DND-41 (cell line): ENCODE measurements at regions not wholly inside any gene's neighbourhood (a gene's known extent, or its start where the extent isn't known, plus 50 kb on each side); places are given as distances from the start of the nearest gene placed in this dataset.

Experiments
- EZH2 ChIP-seq: IDR thresholded peaks from 3 replicates; pipeline ENCODE4 v1.6.1; 2012; ENCODE audit warnings: borderline replicate concordance, low read depth, mild to moderate bottlenecking, moderate library complexity, low read length, inconsistent platforms; ENCODE audit not compliant: severe bottlenecking
- TF ChIP-seq, protein P1 (sequence below): IDR thresholded peaks from 2 replicates; pipeline ENCODE4 v1.5.1; 2012; ENCODE audit warnings: borderline replicate concordance, low read length, moderate library complexity, mild to moderate bottlenecking; ENCODE audit not compliant: poor library complexity, severe bottlenecking; ENCODE audit errors: extremely low read depth

DNA sequence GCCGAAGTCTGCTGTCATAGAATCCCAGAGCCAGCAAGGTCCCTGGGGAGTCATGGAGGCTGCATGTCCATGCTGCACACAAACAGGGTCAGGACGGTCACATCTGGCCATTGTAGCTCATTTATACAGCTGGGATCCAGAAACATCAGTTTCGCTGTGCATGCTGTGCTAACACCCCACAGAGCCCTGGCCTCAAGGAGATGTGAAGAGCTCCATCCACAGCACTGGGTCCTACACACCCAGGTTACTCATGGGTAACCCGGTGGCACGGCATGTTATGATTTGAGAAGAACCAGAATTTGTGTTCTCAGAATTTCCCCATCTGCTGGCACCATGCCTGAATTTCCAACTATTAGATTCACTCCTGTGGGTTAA is 146.3 kb upstream of the ARHGAP20 start:
- no peak for TF ChIP-seq EZH2
- TF ChIP-seq, protein P1, sequence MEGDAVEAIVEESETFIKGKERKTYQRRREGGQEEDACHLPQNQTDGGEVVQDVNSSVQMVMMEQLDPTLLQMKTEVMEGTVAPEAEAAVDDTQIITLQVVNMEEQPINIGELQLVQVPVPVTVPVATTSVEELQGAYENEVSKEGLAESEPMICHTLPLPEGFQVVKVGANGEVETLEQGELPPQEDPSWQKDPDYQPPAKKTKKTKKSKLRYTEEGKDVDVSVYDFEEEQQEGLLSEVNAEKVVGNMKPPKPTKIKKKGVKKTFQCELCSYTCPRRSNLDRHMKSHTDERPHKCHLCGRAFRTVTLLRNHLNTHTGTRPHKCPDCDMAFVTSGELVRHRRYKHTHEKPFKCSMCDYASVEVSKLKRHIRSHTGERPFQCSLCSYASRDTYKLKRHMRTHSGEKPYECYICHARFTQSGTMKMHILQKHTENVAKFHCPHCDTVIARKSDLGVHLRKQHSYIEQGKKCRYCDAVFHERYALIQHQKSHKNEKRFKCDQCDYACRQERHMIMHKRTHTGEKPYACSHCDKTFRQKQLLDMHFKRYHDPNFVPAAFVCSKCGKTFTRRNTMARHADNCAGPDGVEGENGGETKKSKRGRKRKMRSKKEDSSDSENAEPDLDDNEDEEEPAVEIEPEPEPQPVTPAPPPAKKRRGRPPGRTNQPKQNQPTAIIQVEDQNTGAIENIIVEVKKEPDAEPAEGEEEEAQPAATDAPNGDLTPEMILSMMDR: no peak
